CD14-positive monocyte (primary cell): ENCODE measurements at regions not wholly inside any gene's neighbourhood (a gene's known extent, or its start where the extent isn't known, plus 50 kb on each side); places are given as distances from the start of the nearest gene placed in this dataset.

Experiments
- DNase-seq, 3 donors: peaks; one replicate each; pipeline ENCODE4 v3.0.0-alpha.2; 2011 to 2022
- H2AFZ ChIP-seq: 2 replicates; pipeline ENCODE4 v1.6.0; 2012; ENCODE audit warnings: mild to moderate bottlenecking, low read depth, low read length, inconsistent platforms; ENCODE audit not compliant: insufficient read depth, poor library complexity, severe bottlenecking
- H3K27ac ChIP-seq, 2 donors: 1 replicate in 1 of 2; 2 replicates in 1 of 2; pipeline ENCODE4 v1.5.1; 2012 to 2013; ENCODE audit warnings: low read length in 2 of 2, control low read depth in 1 of 2, inconsistent platforms in 1 of 2, low read depth in 1 of 2, mild to moderate bottlenecking in 1 of 2
- H3K27me3 ChIP-seq, 2 donors: one replicate each; pipeline versions ENCODE4 v1.6.0 to v1.6.1; 2011 to 2013; ENCODE audit warnings: low read length in 2 of 2; ENCODE audit not compliant: control insufficient read depth in 2 of 2, insufficient read depth in 2 of 2
- H3K36me3 ChIP-seq, 2 donors: replicated peaks in 1 of 2; 1 replicate in 1 of 2; 2 replicates in 1 of 2; pipeline versions ENCODE4 v1.5.1 to v1.6.1; 2012 to 2013; ENCODE audit warnings: low read length in 2 of 2, control low read depth in 1 of 2, inconsistent platforms in 1 of 2, mild to moderate bottlenecking in 1 of 2; ENCODE audit not compliant: insufficient read depth in 2 of 2, control insufficient read depth in 1 of 2
- H3K4me1 ChIP-seq, 2 donors: 1 replicate in 1 of 2; 2 replicates in 1 of 2; pipeline versions ENCODE4 v1.5.1 to v1.6.1; 2012 to 2013; ENCODE audit warnings: low read length in 2 of 2, control low read depth in 1 of 2, inconsistent platforms in 1 of 2, mild to moderate bottlenecking in 1 of 2, moderate library complexity in 1 of 2; ENCODE audit not compliant: insufficient read depth in 2 of 2, control insufficient read depth in 1 of 2
- H3K4me2 ChIP-seq: replicated peaks from 2 replicates; pipeline ENCODE3; 2012; ENCODE audit warnings: low read length, moderate library complexity, mild to moderate bottlenecking; ENCODE audit not compliant: poor library complexity, severe bottlenecking; ENCODE audit errors: extremely low read depth
- H3K4me3 ChIP-seq, 3 experiments: fragments of 200-600 bp in 1 of 3; sonication (generic) in 1 of 3; replicated peaks in 1 of 3; 1 replicate in 2 of 3; 2 replicates in 1 of 3; pipeline ENCODE4 v1.5.1; 2011 to 2013; ENCODE audit warnings: low read length in 3 of 3, mild to moderate bottlenecking in 3 of 3, control low read depth in 2 of 3, low read depth in 2 of 3, inconsistent platforms in 1 of 3, moderate library complexity in 1 of 3
- H3K79me2 ChIP-seq: 2 replicates; pipeline ENCODE4 v1.6.0; 2012; ENCODE audit warnings: mild to moderate bottlenecking, control low read depth, inconsistent platforms, low read length, moderate library complexity; ENCODE audit not compliant: insufficient read depth
- H3K9ac ChIP-seq: 2 replicates; pipeline ENCODE4 v1.6.0; 2017; ENCODE audit warnings: low read length, mild to moderate bottlenecking; ENCODE audit not compliant: insufficient read depth, poor library complexity, severe bottlenecking
- H3K9me3 ChIP-seq, 2 donors: replicated peaks in 1 of 2; 1 replicate in 1 of 2; 2 replicates in 1 of 2; pipeline versions ENCODE4 v1.5.1 to v1.6.1; 2012 to 2013; ENCODE audit warnings: low read length in 2 of 2, control low read depth in 1 of 2; ENCODE audit not compliant: control insufficient read depth in 1 of 2, insufficient read depth in 1 of 2
- H4K20me1 ChIP-seq: 2 replicates; pipeline ENCODE4 v1.6.0; 2012; ENCODE audit warnings: mild to moderate bottlenecking, low read length, control low read depth, moderate library complexity; ENCODE audit not compliant: insufficient read depth
- H3K27ac Mint-ChIP-seq, 7 donors: one replicate each; pipeline ENCODE4 v1.8.0; 2020; ENCODE audit warnings: mild to moderate bottlenecking in 7 of 7, mixed read lengths in 7 of 7, moderate library complexity in 6 of 7, inconsistent platforms in 2 of 7
- H3K27me3 Mint-ChIP-seq, 3 donors: one replicate each; pipeline ENCODE4 v1.8.0; 2021 to 2022; ENCODE audit warnings: low read depth in 3 of 3, mild to moderate bottlenecking in 3 of 3, mixed read lengths in 3 of 3, moderate library complexity in 3 of 3, inconsistent platforms in 1 of 3
- H3K36me3 Mint-ChIP-seq, 2 donors: one replicate each; pipeline ENCODE4 v1.8.0; 2020; ENCODE audit warnings: mixed read lengths in 2 of 2, inconsistent platforms in 1 of 2, mild to moderate bottlenecking in 1 of 2
- H3K4me1 Mint-ChIP-seq: one replicate; pipeline ENCODE4 v1.8.0; 2020; ENCODE audit warnings: mild to moderate bottlenecking, mixed read lengths
- H3K4me3 Mint-ChIP-seq, 2 donors: one replicate each; pipeline ENCODE4 v1.8.0; 2020; ENCODE audit warnings: mild to moderate bottlenecking in 2 of 2, mixed read lengths in 2 of 2, moderate library complexity in 1 of 2
- H3K9me3 Mint-ChIP-seq, 7 donors: one replicate each; pipeline ENCODE4 v1.8.0; 2020 to 2022; ENCODE audit warnings: mixed read lengths in 7 of 7, mild to moderate bottlenecking in 6 of 7, moderate library complexity in 6 of 7, inconsistent platforms in 2 of 7
- WGBS: methylation state at CpG from one replicate; pipeline ENCODE4 v1.1.5; 2013; ENCODE audit warnings: missing lambda C conversion rate; ENCODE audit not compliant: insufficient coverage; 5-methylcytosine and 5-hydroxymethylcytosine counted together
- intact Hi-C, 2 donors: fragments of 100-400 bp; cut with micrococcal nuclease; formaldehyde crosslinking; loops; one replicate each; pipeline versions ENCODE4 v1.15.0 to v1.15.1; 2023
- TF ChIP-seq, protein P1 (sequence below): fragments of 200-600 bp; IDR thresholded peaks from one replicate; pipeline ENCODE4 v1.8.0; 2022; ENCODE audit warnings: antibody characterized with exemption, mild to moderate bottlenecking

DNA sequence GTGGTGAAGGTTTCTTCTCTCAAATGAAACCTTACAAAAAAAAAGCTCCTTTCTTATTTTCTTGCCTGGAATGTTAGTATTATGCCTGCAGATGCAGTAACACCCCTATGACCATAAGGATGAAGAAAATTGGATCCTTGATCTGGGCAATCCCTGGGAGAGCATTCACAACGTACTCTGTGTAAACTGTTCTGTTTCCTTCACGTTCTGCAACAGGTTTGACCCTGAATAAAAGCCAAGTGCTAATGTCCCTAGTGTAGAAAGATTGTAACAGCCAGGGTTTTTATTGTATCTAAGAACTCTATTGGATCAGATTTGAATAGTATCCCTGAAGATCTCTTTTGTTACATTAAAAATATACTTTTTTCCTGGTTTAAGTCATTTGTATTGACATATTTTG, 1639.6 kb upstream of the ACO1 start:
- no peak overlapping the region for H3K9ac ChIP-seq
- H3K36me3 ChIP-seq: no peaks in the 10 kb centered on the region
- H3K4me3 ChIP-seq: no peak overlapping the region
- no peaks in the 10 kb centered on the region for H3K9me3 ChIP-seq
- H3K27me3 ChIP-seq: no peaks in the 10 kb centered on the region
- no peak overlapping the region for H3K4me2 ChIP-seq
- no peaks in the 10 kb centered on the region for H3K79me2 ChIP-seq
- H3K27ac Mint-ChIP-seq: no peak overlapping the region
- no peak for DNase-seq
- H3K4me3 Mint-ChIP-seq: no peak overlapping the region
- no peaks in the 10 kb centered on the region for H3K36me3 Mint-ChIP-seq
- WGBS: no CpG with 5 or more reads among the region's 2 CpGs
- intact Hi-C loops: no loop called here
- no peaks in the 10 kb centered on the region for H3K27me3 Mint-ChIP-seq
- H3K9me3 Mint-ChIP-seq: peaks cover 0 to 2% (median 0%) of the 10 kb centered on the region in 7 donors
- no peaks in the 10 kb centered on the region for H3K4me1 ChIP-seq
- TF ChIP-seq, protein P1, sequence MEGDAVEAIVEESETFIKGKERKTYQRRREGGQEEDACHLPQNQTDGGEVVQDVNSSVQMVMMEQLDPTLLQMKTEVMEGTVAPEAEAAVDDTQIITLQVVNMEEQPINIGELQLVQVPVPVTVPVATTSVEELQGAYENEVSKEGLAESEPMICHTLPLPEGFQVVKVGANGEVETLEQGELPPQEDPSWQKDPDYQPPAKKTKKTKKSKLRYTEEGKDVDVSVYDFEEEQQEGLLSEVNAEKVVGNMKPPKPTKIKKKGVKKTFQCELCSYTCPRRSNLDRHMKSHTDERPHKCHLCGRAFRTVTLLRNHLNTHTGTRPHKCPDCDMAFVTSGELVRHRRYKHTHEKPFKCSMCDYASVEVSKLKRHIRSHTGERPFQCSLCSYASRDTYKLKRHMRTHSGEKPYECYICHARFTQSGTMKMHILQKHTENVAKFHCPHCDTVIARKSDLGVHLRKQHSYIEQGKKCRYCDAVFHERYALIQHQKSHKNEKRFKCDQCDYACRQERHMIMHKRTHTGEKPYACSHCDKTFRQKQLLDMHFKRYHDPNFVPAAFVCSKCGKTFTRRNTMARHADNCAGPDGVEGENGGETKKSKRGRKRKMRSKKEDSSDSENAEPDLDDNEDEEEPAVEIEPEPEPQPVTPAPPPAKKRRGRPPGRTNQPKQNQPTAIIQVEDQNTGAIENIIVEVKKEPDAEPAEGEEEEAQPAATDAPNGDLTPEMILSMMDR: no peak
- H3K27ac ChIP-seq: no peak overlapping the region
- no peak overlapping the region for H2AFZ ChIP-seq
- no peaks in the 10 kb centered on the region for H4K20me1 ChIP-seq
- H3K4me1 Mint-ChIP-seq: no peaks in the 10 kb centered on the region

DNA sequence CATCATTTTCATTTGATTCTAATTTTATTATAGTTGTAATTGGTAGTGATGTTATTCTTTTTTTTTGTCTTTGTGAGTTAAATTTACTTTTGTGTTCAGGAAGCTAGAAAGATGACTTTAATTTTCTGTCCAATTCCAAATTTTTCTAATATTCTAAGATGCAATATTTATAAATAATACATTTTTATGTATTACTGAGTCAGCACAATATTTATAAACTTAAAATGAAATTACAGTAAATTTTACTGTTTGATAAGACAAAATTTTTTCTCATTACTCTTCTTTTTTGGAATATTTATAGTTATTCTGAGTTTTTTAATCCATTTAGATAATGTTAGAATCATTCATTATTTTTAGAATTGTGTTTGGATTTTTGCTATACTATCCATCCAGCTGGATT, 1637.9 kb upstream of the ACO1 start:
- Histone ChIP-seq H3K9me3 (no peaks in the 10 kb centered on the region), H3K4me1 (no peaks in the 10 kb centered on the region), H3K4me2 (no peak overlapping the region), H3K36me3 (no peaks in the 10 kb centered on the region), H3K4me3 (no peak overlapping the region), H3K27me3 (no peaks in the 10 kb centered on the region), H3K27ac (no peak overlapping the region), H4K20me1 (no peaks in the 10 kb centered on the region), H3K9ac (no peak overlapping the region), H2AFZ (no peak overlapping the region), H3K79me2 (no peaks in the 10 kb centered on the region)
- intact Hi-C loops: no loop called here
- no peaks in the 10 kb centered on the region for H3K36me3 Mint-ChIP-seq
- no peak overlapping the region for H3K27ac Mint-ChIP-seq
- no peak overlapping the region for H3K4me3 Mint-ChIP-seq
- no peak for DNase-seq
- H3K27me3 Mint-ChIP-seq: no peaks in the 10 kb centered on the region
- no peaks in the 10 kb centered on the region for H3K4me1 Mint-ChIP-seq
- peaks cover 0 to 2% (median 0%) of the 10 kb centered on the region in 7 donors for H3K9me3 Mint-ChIP-seq
- TF ChIP-seq, protein P1: no peak
